Trophoblast cell (in vitro differentiated cells and primary cell): ENCODE measurements at regions not wholly inside any gene's neighbourhood (a gene's known extent, or its start where the extent isn't known, plus 50 kb on each side); places are given as distances from the start of the nearest gene placed in this dataset.
"Not testable (repeated sequence)": the region's sequence is repeated elsewhere in the genome, so short reads cannot be mapped to it uniquely, and the experiment has no call there.

Experiments used
- DNase-seq, 2 donors: peaks; one replicate each; pipeline ENCODE4 v3.0.0-alpha.2; 2016
- H2AFZ ChIP-seq: 2 replicates; pipeline ENCODE4 v1.6.1; 2013; ENCODE audit warnings: low read length, moderate library complexity, mild to moderate bottlenecking; ENCODE audit not compliant: insufficient read depth, poor library complexity
- H2AK5ac ChIP-seq: 2 replicates; pipeline ENCODE4 v1.6.1; 2013; ENCODE audit warnings: mild to moderate bottlenecking, low read length
- H2BK120ac ChIP-seq: 2 replicates; pipeline ENCODE4 v1.6.1; 2013; ENCODE audit warnings: low read length, mild to moderate bottlenecking, moderate library complexity; ENCODE audit not compliant: insufficient read depth, poor library complexity
- H2BK12ac ChIP-seq: 2 replicates; pipeline ENCODE4 v1.6.1; 2013; ENCODE audit warnings: mild to moderate bottlenecking, low read length, moderate library complexity
- H2BK5ac ChIP-seq: 2 replicates; pipeline ENCODE4 v1.6.1; 2013; ENCODE audit warnings: low read length, low read depth, moderate library complexity, mild to moderate bottlenecking; ENCODE audit not compliant: poor library complexity
- H3K14ac ChIP-seq: 2 replicates; pipeline ENCODE4 v1.6.1; 2013; ENCODE audit warnings: mild to moderate bottlenecking, low read length
- H3K18ac ChIP-seq: 2 replicates; pipeline ENCODE4 v1.6.1; 2013; ENCODE audit warnings: mild to moderate bottlenecking, low read length
- H3K23ac ChIP-seq: 2 replicates; pipeline ENCODE4 v1.6.1; 2013; ENCODE audit warnings: low read length
- H3K27ac ChIP-seq: 2 replicates; pipeline ENCODE4 v1.5.1; 2013; ENCODE audit warnings: low read depth, mild to moderate bottlenecking, inconsistent platforms, low read length, moderate library complexity
- H3K27me3 ChIP-seq: 2 replicates; pipeline ENCODE4 v1.6.1; 2013; ENCODE audit warnings: inconsistent platforms, mild to moderate bottlenecking, low read length, moderate library complexity; ENCODE audit not compliant: insufficient read depth
- H3K36me3 ChIP-seq, 2 experiments: 1 replicate in 1 of 2; 2 replicates in 1 of 2; pipeline ENCODE4 v1.6.1; 2013; ENCODE audit warnings: low read length in 2 of 2, mild to moderate bottlenecking in 2 of 2, moderate library complexity in 1 of 2; ENCODE audit not compliant: insufficient read depth in 2 of 2, control insufficient read depth in 1 of 2
- H3K4ac ChIP-seq: 2 replicates; pipeline ENCODE4 v1.6.1; 2013; ENCODE audit warnings: low read depth, mild to moderate bottlenecking, low read length, moderate library complexity
- H3K4me1 ChIP-seq, 2 experiments: 1 replicate in 1 of 2; 2 replicates in 1 of 2; pipeline ENCODE4 v1.6.1; 2013; ENCODE audit warnings: low read length in 2 of 2, mild to moderate bottlenecking in 2 of 2, moderate library complexity in 1 of 2; ENCODE audit not compliant: insufficient read depth in 2 of 2, control insufficient read depth in 1 of 2
- H3K4me2 ChIP-seq: 2 replicates; pipeline ENCODE4 v1.6.1; 2013; ENCODE audit warnings: inconsistent platforms, mild to moderate bottlenecking, low read length, moderate library complexity
- H3K4me3 ChIP-seq: 2 replicates; pipeline ENCODE4 v1.5.1; 2013; ENCODE audit warnings: mild to moderate bottlenecking, low read depth, low read length, inconsistent platforms
- H3K79me1 ChIP-seq: one replicate; pipeline ENCODE4 v1.6.1; 2013; ENCODE audit warnings: low read length
- H3K79me2 ChIP-seq: 2 replicates; pipeline ENCODE4 v1.6.1; 2013; ENCODE audit warnings: low read length, mild to moderate bottlenecking; ENCODE audit not compliant: control insufficient read depth, insufficient read depth, poor library complexity
- H3K9ac ChIP-seq: 2 replicates; pipeline ENCODE4 v1.6.1; 2013; ENCODE audit warnings: mild to moderate bottlenecking, low read length
- H3K9me3 ChIP-seq: 2 replicates; pipeline ENCODE4 v1.6.1; 2013; ENCODE audit warnings: low read depth, mild to moderate bottlenecking, control low read depth, inconsistent platforms, low read length; ENCODE audit not compliant: insufficient read depth
- H4K12ac ChIP-seq: 2 replicates; pipeline ENCODE4 v1.6.1; 2013; ENCODE audit warnings: low read depth, mild to moderate bottlenecking, low read length, moderate library complexity
- H4K8ac ChIP-seq: 2 replicates; pipeline ENCODE4 v1.6.1; 2013; ENCODE audit warnings: low read depth, mild to moderate bottlenecking, low read length, moderate library complexity
- H4K91ac ChIP-seq: one replicate; pipeline ENCODE4 v1.6.1; 2013; ENCODE audit warnings: low read depth, mild to moderate bottlenecking, low read length, moderate library complexity
- WGBS: extraction: QIAGEN DNeasy Blood & Tissue Kit; methylation state at CpG from one replicate; pipeline ENCODE4 v1.1.7; 2013; ENCODE audit warnings: missing lambda C conversion rate; ENCODE audit not compliant: insufficient read length, insufficient coverage; ENCODE audit errors: extremely low coverage; 5-methylcytosine and 5-hydroxymethylcytosine counted together

GRCh38 chr7:76852362-76852761 is 179.8 kb downstream of the SPDYE17 start:
- H3K79me2 ChIP-seq, DNase-seq, H3K4me2 ChIP-seq, H3K23ac ChIP-seq, H2BK12ac ChIP-seq, H3K9ac ChIP-seq, H3K27ac ChIP-seq, H3K79me1 ChIP-seq, H4K12ac ChIP-seq, H3K36me3 ChIP-seq, H2BK120ac ChIP-seq, H3K14ac ChIP-seq, H3K9me3 ChIP-seq, H2AFZ ChIP-seq, H3K4ac ChIP-seq, H4K91ac ChIP-seq, H3K4me3 ChIP-seq, H3K18ac ChIP-seq, H2AK5ac ChIP-seq, H3K27me3 ChIP-seq, H3K4me1 ChIP-seq, H4K8ac ChIP-seq, H2BK5ac ChIP-seq: not testable (repeated sequence)
- no CpG with 5 or more reads among the region's 1 CpG for WGBS

- H3K4me3 ChIP-seq, H3K79me1 ChIP-seq, H3K14ac ChIP-seq, H2BK120ac ChIP-seq, H3K23ac ChIP-seq, H4K91ac ChIP-seq, H3K4me2 ChIP-seq, H4K8ac ChIP-seq, H3K79me2 ChIP-seq, H4K12ac ChIP-seq, H3K27me3 ChIP-seq, H2BK12ac ChIP-seq, H2AK5ac ChIP-seq, H3K36me3 ChIP-seq, H2AFZ ChIP-seq, H3K18ac ChIP-seq, DNase-seq, H3K9ac ChIP-seq, H3K4ac ChIP-seq, H3K27ac ChIP-seq, H3K9me3 ChIP-seq, H2BK5ac ChIP-seq, H3K4me1 ChIP-seq: not testable (repeated sequence)
- no CpG with 5 or more reads among the region's 5 CpGs for WGBS
Measured at GRCh38 chr7:76851617-76852016, 180.5 kb downstream of the SPDYE17 start.

- no CpG with 5 or more reads among the region's 2 CpGs for WGBS
- H3K14ac ChIP-seq = not testable (repeated sequence)
Measured at GRCh38 chr7:76849887-76850563, 182.1 kb downstream of the SPDYE17 start.

GRCh38 chr7:76839879-76840278 is 192.3 kb downstream of the SPDYE17 start:
- not testable (repeated sequence) for H3K79me1 ChIP-seq, H3K4me1 ChIP-seq, H2BK5ac ChIP-seq, H2AFZ ChIP-seq, H3K36me3 ChIP-seq, H3K9me3 ChIP-seq, H3K27ac ChIP-seq, H2BK120ac ChIP-seq, H3K27me3 ChIP-seq, H3K14ac ChIP-seq, H4K91ac ChIP-seq, H2AK5ac ChIP-seq, H3K18ac ChIP-seq, H3K79me2 ChIP-seq, DNase-seq, H4K8ac ChIP-seq, H3K4me2 ChIP-seq, H3K23ac ChIP-seq, H4K12ac ChIP-seq, H3K9ac ChIP-seq, H3K4me3 ChIP-seq, H2BK12ac ChIP-seq, H3K4ac ChIP-seq
- no CpG with 5 or more reads among the region's 3 CpGs for WGBS

More at GRCh38 chr7:76849887-76850563, 182.1 kb downstream of the SPDYE17 start:
- not testable (repeated sequence) for H4K8ac ChIP-seq, H2BK120ac ChIP-seq, H3K27me3 ChIP-seq, H2BK12ac ChIP-seq, DNase-seq, H2AK5ac ChIP-seq, H3K27ac ChIP-seq, H4K91ac ChIP-seq, H2AFZ ChIP-seq, H3K79me1 ChIP-seq, H3K4me3 ChIP-seq, H3K9ac ChIP-seq, H2BK5ac ChIP-seq, H3K79me2 ChIP-seq, H4K12ac ChIP-seq, H3K4me1 ChIP-seq, H3K36me3 ChIP-seq, H3K9me3 ChIP-seq, H3K4ac ChIP-seq, H3K4me2 ChIP-seq, H3K23ac ChIP-seq, H3K18ac ChIP-seq
